GM23338 (cell line): ENCODE measurements at regions not wholly inside any gene's neighbourhood (a gene's known extent, or its start where the extent isn't known, plus 50 kb on each side); places are given as distances from the start of the nearest gene placed in this dataset.

Experiments
- ATAC-seq: fragments of 200-7000 bp; cut with Tn5 transposase; 3 replicates; pipeline ENCODE4 v1.9.1; 2020
- DNase-seq: peaks from one replicate; pipeline ENCODE4 v3.0.0-alpha.2; 2015; ENCODE audit warnings: low spot score
- H2AFZ ChIP-seq: fragments of 200-600 bp; sonication (generic); 2 replicates; pipeline ENCODE4 v1.8.0; 2016; ENCODE audit warnings: antibody characterized with exemption, mild to moderate bottlenecking, moderate library complexity
- H3F3A ChIP-seq: fragments of 200-600 bp; sonication (generic); replicated peaks from 2 replicates; pipeline ENCODE4 v1.8.0; 2017; ENCODE audit warnings: antibody characterized with exemption, mixed run types, low read depth
- H3K27ac ChIP-seq: fragments of 200-600 bp; sonication (generic); 2 replicates; pipeline ENCODE4 v1.6.1; 2016; ENCODE audit warnings: low read depth
- H3K27me3 ChIP-seq: fragments of 200-600 bp; sonication (generic); 2 replicates; pipeline ENCODE4 v1.8.0; 2016; ENCODE audit warnings: mild to moderate bottlenecking, mixed run types, moderate library complexity; ENCODE audit not compliant: insufficient read depth
- H3K36me3 ChIP-seq: fragments of 200-600 bp; sonication (generic); 2 replicates; pipeline ENCODE4 v1.8.0; 2016; ENCODE audit warnings: mild to moderate bottlenecking; ENCODE audit not compliant: insufficient read depth
- H3K4me1 ChIP-seq: fragments of 200-600 bp; sonication (generic); 2 replicates; pipeline ENCODE4 v1.8.0; 2016; ENCODE audit warnings: mild to moderate bottlenecking, moderate library complexity; ENCODE audit not compliant: insufficient read depth
- H3K4me2 ChIP-seq: fragments of 200-600 bp; sonication (generic); 2 replicates; pipeline ENCODE4 v1.7.1; 2017; ENCODE audit warnings: mixed run types
- H3K4me3 ChIP-seq: fragments of 200-600 bp; sonication (generic); 2 replicates; pipeline ENCODE4 v1.6.1; 2016; ENCODE audit warnings: mixed run types
- H3K79me2 ChIP-seq: fragments of 200-600 bp; sonication (generic); replicated peaks from 2 replicates; pipeline ENCODE4 v1.8.0; 2017; ENCODE audit warnings: mild to moderate bottlenecking; ENCODE audit not compliant: insufficient read depth
- H3K9me2 ChIP-seq: fragments of 200-600 bp; sonication (generic); 2 replicates; pipeline ENCODE4 v1.8.0; 2017; ENCODE audit not compliant: insufficient read depth
- H4K20me1 ChIP-seq: fragments of 200-600 bp; sonication (generic); replicated peaks from 2 replicates; pipeline ENCODE4 v1.8.0; 2017; ENCODE audit warnings: mild to moderate bottlenecking; ENCODE audit not compliant: insufficient read depth
- H3K27ac Mint-ChIP-seq: 2 replicates; pipeline ENCODE4 v1.8.0; 2020; ENCODE audit warnings: inconsistent platforms, mild to moderate bottlenecking, moderate library complexity, mixed read lengths
- H3K27me3 Mint-ChIP-seq: 3 replicates; pipeline ENCODE4 v1.8.0; 2022; ENCODE audit warnings: low read depth, mild to moderate bottlenecking, moderate library complexity, mixed read lengths, inconsistent platforms; ENCODE audit not compliant: insufficient read depth, poor library complexity
- H3K36me3 Mint-ChIP-seq: 3 replicates; pipeline ENCODE4 v1.8.0; 2021; ENCODE audit warnings: low read depth, mild to moderate bottlenecking, inconsistent platforms, moderate library complexity, mixed read lengths
- H3K4me1 Mint-ChIP-seq: 3 replicates; pipeline ENCODE4 v1.8.0; 2020; ENCODE audit warnings: mild to moderate bottlenecking, inconsistent platforms, mixed read lengths
- H3K4me3 Mint-ChIP-seq: 3 replicates; pipeline ENCODE4 v1.8.0; 2021; ENCODE audit warnings: moderate library complexity, mild to moderate bottlenecking, inconsistent platforms, mixed read lengths
- H3K9me3 Mint-ChIP-seq: 3 replicates; pipeline ENCODE4 v1.8.0; 2020; ENCODE audit warnings: moderate library complexity, mild to moderate bottlenecking, inconsistent platforms, mixed read lengths
- CREB1 ChIP-seq: fragments of 250-450 bp; sonication (Bioruptor Pico); IDR thresholded peaks from 2 replicates; pipeline ENCODE4 v1.5.0; 2020; ENCODE audit warnings: low read depth, mild to moderate bottlenecking, moderate library complexity
- CTCF ChIP-seq, 2 experiments: fragments of 200-600 bp in 1 of 2; sonication (generic) in 1 of 2; conservative IDR thresholded peaks; 2 replicates each; pipeline versions ENCODE4 v1.5.1 to v1.6.1; 2016 to 2017; ENCODE audit warnings: antibody characterized with exemption in 2 of 2, low read depth in 2 of 2, mild to moderate bottlenecking in 2 of 2, moderate library complexity in 1 of 2
- ETS1 ChIP-seq: IDR thresholded peaks from 2 replicates; pipeline ENCODE4 v1.6.1; 2016; ENCODE audit warnings: antibody characterized with exemption
- EZH2 ChIP-seq: fragments of 200-600 bp; sonication (generic); IDR thresholded peaks from one replicate; pipeline ENCODE4 v1.8.0; 2017; ENCODE audit warnings: antibody characterized with exemption, mild to moderate bottlenecking, low read depth; ENCODE audit not compliant: unreplicated experiment
- EZH2phosphoT487 ChIP-seq: fragments of 200-600 bp; sonication (generic); IDR thresholded peaks from one replicate; pipeline ENCODE4 v1.8.1; 2018; ENCODE audit warnings: antibody characterized with exemption; ENCODE audit not compliant: unreplicated experiment
- JUNB ChIP-seq: IDR thresholded peaks from one replicate; pipeline ENCODE4 v1.6.1; 2016; ENCODE audit warnings: antibody characterized with exemption; ENCODE audit not compliant: unreplicated experiment
- NANOG ChIP-seq: IDR thresholded peaks from 2 replicates; pipeline ENCODE4 v1.6.1; 2016; ENCODE audit warnings: antibody characterized with exemption, borderline replicate concordance
- POLR2AphosphoS5 ChIP-seq: IDR thresholded peaks from 2 replicates; pipeline ENCODE4 v1.6.1; 2016; ENCODE audit warnings: antibody characterized with exemption, low read depth
- REST ChIP-seq: IDR thresholded peaks from one replicate; pipeline ENCODE4 v1.6.1; 2018; ENCODE audit warnings: antibody characterized with exemption; ENCODE audit not compliant: unreplicated experiment
- STAT1 ChIP-seq: IDR thresholded peaks from one replicate; pipeline ENCODE4 v1.6.1; 2016; ENCODE audit warnings: antibody characterized with exemption; ENCODE audit not compliant: unreplicated experiment
- ZNF114 ChIP-seq: fragments of 250-450 bp; sonication (Bioruptor Pico); IDR thresholded peaks from 2 replicates; pipeline ENCODE4 v1.5.0; 2020; ENCODE audit warnings: mild to moderate bottlenecking, moderate library complexity
- ZNF331 ChIP-seq: fragments of 250-450 bp; sonication (Bioruptor Pico); IDR thresholded peaks from 2 replicates; pipeline ENCODE4 v1.5.0; 2020; ENCODE audit warnings: low read depth, mild to moderate bottlenecking, moderate library complexity

- TF ChIP-seq REST (no peak), POLR2AphosphoS5 (no peak), ZNF331 (CRISPR knock-in tag) (no peak)
These were observed 200.7 kb upstream of the CDH12 start (continued) for GRCh38 chr5:23053846-23054245.

- Histone ChIP-seq H3K9me2 (no peaks in the 10 kb centered on the region), H3K36me3 (no peaks in the 10 kb centered on the region), H2AFZ (no peak overlapping the region), H3F3A (no peaks in the 10 kb centered on the region), H3K27me3 (no peaks in the 10 kb centered on the region), H3K27ac (no peak overlapping the region), H4K20me1 (no peaks in the 10 kb centered on the region), H3K4me3 (no peak overlapping the region), H3K4me2 (no peak overlapping the region), H3K79me2 (no peaks in the 10 kb centered on the region), H3K4me1 (peaks cover 5% of the 10 kb centered on the region; the same call in 1 of the 2 replicates)
- Mint-ChIP-seq H3K36me3 (no peaks in the 10 kb centered on the region), H3K9me3 (no peaks in the 10 kb centered on the region), H3K4me1 (no peaks in the 10 kb centered on the region), H3K4me3 (no peak overlapping the region), H3K27ac (no peak overlapping the region), H3K27me3 (no peaks in the 10 kb centered on the region)
- DNase-seq (no peak), ATAC-seq (no peak)
- TF ChIP-seq STAT1, result no peak
- no peak for TF ChIP-seq EZH2
- no peak for TF ChIP-seq ZNF331 (CRISPR knock-in tag)
- TF ChIP-seq POLR2AphosphoS5, result no peak
- TF ChIP-seq ZNF114 (CRISPR knock-in tag), result no peak
- no peak for TF ChIP-seq CREB1 (CRISPR knock-in tag)
- TF ChIP-seq ETS1, result no peak
- no peak for TF ChIP-seq REST
- TF ChIP-seq CTCF (conservative IDR thresholded peaks at IDR 0.05; ENCODE audit: low read depth in 2 of 2), result no peak
- no peak for TF ChIP-seq EZH2phosphoT487
- TF ChIP-seq JUNB, result no peak
- TF ChIP-seq NANOG, result no peak
These were observed 189.1 kb upstream of the CDH12 start for GRCh38 chr5:23042226-23042625.
